Panc1 (cell line): ENCODE measurements at regions not wholly inside any gene's neighbourhood (a gene's known extent, or its start where the extent isn't known, plus 50 kb on each side); places are given as distances from the start of the nearest gene placed in this dataset.

Experiments used
- ATAC-seq: fragments of 200-7000 bp; cut with Tn5 transposase; 2 replicates; pipeline ENCODE4 v1.9.1; 2020; ENCODE audit warnings: mild to moderate bottlenecking, moderate library complexity
- BruUV-seq: library from RNA; stranded (reverse); fragments of 400-500 nt; replicated peaks from 2 replicates; lab custom pipeline; 2021; lab: Mats Ljungman, UMichigan
- CTCF ChIA-PET: fragments of 300-600 bp; sonication (Branson Sonifier 250); formaldehyde crosslinking; loops from one replicate; lab custom pipeline; 2022; ENCODE audit warnings: antibody characterized with exemption; lab: Charles Lee
- POLR2A ChIA-PET: fragments of 300-600 bp; sonication (Branson Sonifier 250); formaldehyde crosslinking; loops from one replicate; lab custom pipeline; 2022; ENCODE audit warnings: antibody characterized with exemption; lab: Charles Lee
- DNase-seq: peaks from one replicate; pipeline ENCODE4 v3.0.0-alpha.2; 2010; ENCODE audit warnings: low read depth, low spot score
- H3K27ac ChIP-seq: 2 replicates; pipeline ENCODE4 v1.5.1; 2011; ENCODE audit warnings: mild to moderate bottlenecking, low read length, inconsistent platforms
- H3K27me3 ChIP-seq: fragments of 200-500 bp; sonication (Bioruptor generic); 2 replicates; pipeline ENCODE4 v1.6.0; 2014; ENCODE audit warnings: low read length, inconsistent platforms; ENCODE audit not compliant: control insufficient read depth, insufficient read depth
- H3K36me3 ChIP-seq: fragments of 200-500 bp; sonication (Bioruptor generic); 2 replicates; pipeline ENCODE4 v1.5.1; 2014; ENCODE audit warnings: inconsistent platforms, mild to moderate bottlenecking, low read length, moderate library complexity; ENCODE audit not compliant: control insufficient read depth, insufficient read depth
- H3K4me1 ChIP-seq: 2 replicates; pipeline ENCODE4 v1.5.1; 2011; ENCODE audit warnings: inconsistent platforms, mild to moderate bottlenecking, low read length, moderate library complexity; ENCODE audit not compliant: control insufficient read depth, insufficient read depth
- H3K4me3 ChIP-seq, 2 experiments: 2 replicates each; pipeline ENCODE4 v1.5.1; 2011 to 2012; ENCODE audit warnings: low read depth in 2 of 2, low read length in 2 of 2, mild to moderate bottlenecking in 2 of 2, inconsistent platforms in 1 of 2, moderate library complexity in 1 of 2
- H3K9me3 ChIP-seq: fragments of 200-500 bp; sonication (Bioruptor generic); 2 replicates; pipeline ENCODE4 v1.5.1; 2014; ENCODE audit warnings: low read depth, mild to moderate bottlenecking, inconsistent platforms, low read length, moderate library complexity; ENCODE audit not compliant: control insufficient read depth, insufficient read depth
- POLR2AphosphoS5 ChIP-seq: IDR thresholded peaks from 2 replicates; pipeline ENCODE4 v1.6.1; 2012; ENCODE audit warnings: mild to moderate bottlenecking, low read depth, low read length, moderate library complexity
- REST ChIP-seq, 2 experiments: IDR thresholded peaks; 2 replicates each; pipeline ENCODE4 v1.6.1; 2011 to 2012; ENCODE audit warnings: low read depth in 2 of 2, control low read depth in 1 of 2, low read length in 1 of 2, mild to moderate bottlenecking in 1 of 2, moderate library complexity in 1 of 2; ENCODE audit not compliant: insufficient read depth in 1 of 2
- SIN3A ChIP-seq: IDR thresholded peaks from 2 replicates; pipeline ENCODE4 v1.6.1; 2012; ENCODE audit warnings: low read depth, mild to moderate bottlenecking, low read length, moderate library complexity, borderline replicate concordance; ENCODE audit not compliant: insufficient read depth
- TCF7L2 ChIP-seq: IDR thresholded peaks from 2 replicates; pipeline ENCODE4 v1.6.1; 2011; ENCODE audit warnings: mild to moderate bottlenecking, low read depth, low read length, inconsistent platforms
- in situ Hi-C: cut with HindIII; loops from 2 replicates; pipeline ENCODE4 v1.10.0; 2016; ENCODE audit warnings: low sequenced_read_pairs, low pct_unique_long_range_greater_than_20kb
- intact Hi-C: fragments of 100-400 bp; cut with micrococcal nuclease; formaldehyde crosslinking; loops from one replicate; pipeline ENCODE4 v1.10.0; 2022; ENCODE audit not compliant: unreplicated experiment
- TF ChIP-seq, protein P1 (sequence below): fragments of 450-650 bp; IDR thresholded peaks from 2 replicates; pipeline ENCODE4 v1.5.1; 2017; ENCODE audit warnings: mild to moderate bottlenecking

DNA sequence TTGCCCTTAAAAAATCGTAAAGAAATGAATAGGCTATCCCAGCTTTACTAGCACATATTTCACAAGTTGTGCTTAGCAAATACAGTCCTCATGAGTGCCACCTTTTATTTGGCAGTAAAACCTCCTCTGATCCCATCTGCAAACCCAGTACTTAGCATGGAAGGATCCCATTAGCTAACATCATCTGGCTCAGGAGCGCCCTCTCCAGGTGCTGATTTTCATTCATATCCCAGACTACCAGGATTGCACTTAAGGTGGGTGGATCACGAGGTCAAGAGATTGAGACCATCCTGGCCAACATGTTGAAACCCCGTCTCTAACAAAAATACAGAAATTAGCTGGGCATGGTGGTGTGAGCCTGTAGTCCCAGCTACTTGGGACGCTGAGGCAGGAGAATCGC lies 76.1 kb upstream of the PAX6 start:
- no peak overlapping the region for H3K27ac ChIP-seq
- in situ Hi-C loops = no loop called here
- H3K4me1 ChIP-seq = no peaks in the 10 kb centered on the region

DNA sequence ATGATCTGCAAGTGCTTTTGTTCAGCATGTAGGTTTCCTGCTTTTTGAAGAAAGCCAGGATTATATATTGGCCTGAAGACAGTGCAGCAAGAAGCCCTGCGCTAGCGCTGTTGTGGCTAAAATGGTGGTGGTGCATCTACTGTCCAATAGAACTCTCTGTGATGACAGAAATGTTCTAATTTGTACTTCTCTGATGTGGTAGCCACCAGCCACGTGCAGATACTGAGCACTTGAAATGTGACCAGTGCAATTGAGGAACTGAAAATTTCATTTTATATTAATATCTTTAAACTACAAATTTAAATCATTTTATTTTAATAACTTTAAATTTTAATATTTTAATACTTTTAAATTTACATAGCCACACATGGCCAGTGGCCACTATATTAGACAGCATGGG lies 73.0 kb upstream of the PAX6 start:
- no peak overlapping the region for H3K27ac ChIP-seq
- H3K9me3 ChIP-seq = no peaks in the 10 kb centered on the region
- ChIA-PET CTCF (no interaction called here), POLR2A (no interaction called here)
- TF ChIP-seq POLR2AphosphoS5 = no peak
- TF ChIP-seq, protein P1, sequence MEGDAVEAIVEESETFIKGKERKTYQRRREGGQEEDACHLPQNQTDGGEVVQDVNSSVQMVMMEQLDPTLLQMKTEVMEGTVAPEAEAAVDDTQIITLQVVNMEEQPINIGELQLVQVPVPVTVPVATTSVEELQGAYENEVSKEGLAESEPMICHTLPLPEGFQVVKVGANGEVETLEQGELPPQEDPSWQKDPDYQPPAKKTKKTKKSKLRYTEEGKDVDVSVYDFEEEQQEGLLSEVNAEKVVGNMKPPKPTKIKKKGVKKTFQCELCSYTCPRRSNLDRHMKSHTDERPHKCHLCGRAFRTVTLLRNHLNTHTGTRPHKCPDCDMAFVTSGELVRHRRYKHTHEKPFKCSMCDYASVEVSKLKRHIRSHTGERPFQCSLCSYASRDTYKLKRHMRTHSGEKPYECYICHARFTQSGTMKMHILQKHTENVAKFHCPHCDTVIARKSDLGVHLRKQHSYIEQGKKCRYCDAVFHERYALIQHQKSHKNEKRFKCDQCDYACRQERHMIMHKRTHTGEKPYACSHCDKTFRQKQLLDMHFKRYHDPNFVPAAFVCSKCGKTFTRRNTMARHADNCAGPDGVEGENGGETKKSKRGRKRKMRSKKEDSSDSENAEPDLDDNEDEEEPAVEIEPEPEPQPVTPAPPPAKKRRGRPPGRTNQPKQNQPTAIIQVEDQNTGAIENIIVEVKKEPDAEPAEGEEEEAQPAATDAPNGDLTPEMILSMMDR = no peak
- no peak for TF ChIP-seq TCF7L2
- TF ChIP-seq SIN3A = no peak
- no peak for TF ChIP-seq REST (IDR thresholded peaks at IDR 0.05; ENCODE audit: insufficient read depth in 1 of 2, low read depth in 2 of 2, low read length in 1 of 2)
- in situ Hi-C loops (no loop called here), intact Hi-C loops (loop anchor here (10.0 kb wide), 1 partner anchor 291 kb away; no protein-coding TSS in a partner anchor)
- DNase-seq = no peak
- no peak overlapping the region for H3K4me3 ChIP-seq
- no TSS peak for BruUV-seq
- no peak for ATAC-seq
- H3K27me3 ChIP-seq = peaks cover 18% of the 10 kb centered on the region
- no peaks in the 10 kb centered on the region for H3K4me1 ChIP-seq
- no peaks in the 10 kb centered on the region for H3K36me3 ChIP-seq

More for the DNA sequence above, 76.1 kb upstream of the PAX6 start:
- H3K27me3 ChIP-seq = peaks cover 12% of the 10 kb centered on the region
- no TSS peak for BruUV-seq
- no peaks in the 10 kb centered on the region for H3K36me3 ChIP-seq
- DNase-seq (no peak), ATAC-seq (no peak)
- ChIA-PET CTCF (no interaction called here), POLR2A (no interaction called here)
- no peaks in the 10 kb centered on the region for H3K9me3 ChIP-seq
- TF ChIP-seq POLR2AphosphoS5 = no peak
- no peak for TF ChIP-seq SIN3A
- TF ChIP-seq, protein P1 = peak; percentile 53
- TF ChIP-seq REST (IDR thresholded peaks at IDR 0.05; ENCODE audit: insufficient read depth in 1 of 2, low read depth in 2 of 2, low read length in 1 of 2) = no peak
- intact Hi-C loops = loop anchor here (10.0 kb wide), 1 partner anchor 288 kb away; no protein-coding TSS in a partner anchor
- no peak overlapping the region for H3K4me3 ChIP-seq
